ENCODE measurements at regions not wholly inside any gene's neighbourhood (a gene's known extent, or its start where the extent isn't known, plus 50 kb on each side); places are given as distances from the start of the nearest gene placed in this dataset.

DNA sequence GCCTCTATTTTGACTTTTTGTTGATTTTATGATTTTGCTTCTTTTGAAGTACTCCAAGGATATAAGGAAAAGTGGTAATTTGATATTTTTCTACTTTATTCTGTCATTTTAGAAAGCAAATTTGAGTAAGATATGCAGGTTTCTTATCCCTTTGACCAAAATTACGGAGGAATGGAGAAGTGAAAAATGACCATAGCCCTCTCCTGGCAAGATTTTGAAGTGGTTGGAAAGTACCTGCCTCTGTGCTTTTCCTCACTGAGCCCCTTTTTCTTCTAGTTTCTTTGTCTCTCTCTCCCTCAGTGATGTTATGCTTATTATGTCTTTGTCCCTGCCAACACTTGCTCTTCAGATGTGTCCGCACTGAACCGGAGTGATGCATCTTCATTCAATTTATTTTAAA, 898.1 kb downstream of the EPHA4 start:
- Histone ChIP-seq H4K20me1 (no peaks in the 10 kb centered on the region), H3K4me3 (no peak overlapping the region), H3K27me3 (no peaks in the 10 kb centered on the region), H3K4me2 (no peak overlapping the region), H3K27ac (no peak overlapping the region), H3K9ac (no peak overlapping the region), H3K9me3 (replicated peaks in 1 of 11) (0 out of 22 replicates have a peak, but pooled peaks cover 0 to 6% (median 0%) of the 10 kb centered on the region in 11 experiments), H3K36me3 (no peaks in the 10 kb centered on the region), H3K4me1 (no peaks in the 10 kb centered on the region)
- TF ChIP-seq Cebpa-rat (IDR thresholded peaks at IDR 0.05) = no peak

DNA sequence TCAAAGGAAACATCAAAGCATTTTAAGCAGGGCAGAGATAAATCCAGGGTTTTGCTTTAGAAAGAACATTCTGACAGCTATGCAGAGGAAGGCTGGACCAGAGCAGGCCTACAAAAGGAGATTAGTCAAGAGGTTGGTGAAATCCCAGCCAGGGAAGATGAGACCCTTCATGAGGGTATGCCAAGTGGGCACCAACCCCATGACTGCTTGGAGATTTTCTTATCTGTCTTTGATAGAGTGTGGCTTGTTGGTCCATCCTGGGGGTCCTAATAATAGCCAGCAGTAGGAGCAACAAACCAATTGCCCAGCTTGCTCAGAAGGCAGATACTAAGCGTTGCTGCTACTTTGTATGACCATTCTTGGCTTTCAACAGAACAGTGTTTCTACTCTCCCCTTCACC, 895.4 kb downstream of the EPHA4 start:
- no peak overlapping the region for H3K4me2 ChIP-seq
- H3K9me3 ChIP-seq (replicated peaks in 1 of 11) = no peaks in the 10 kb centered on the region
- no peaks in the 10 kb centered on the region for H3K36me3 ChIP-seq
- no peak for TF ChIP-seq Cebpa-rat (IDR thresholded peaks at IDR 0.05)
- H3K27ac ChIP-seq = no peak overlapping the region
- H3K27me3 ChIP-seq = no peaks in the 10 kb centered on the region
- H3K9ac ChIP-seq = no peak overlapping the region
- no peak overlapping the region for H3K4me3 ChIP-seq
- no peaks in the 10 kb centered on the region for H3K4me1 ChIP-seq
- no peaks in the 10 kb centered on the region for H4K20me1 ChIP-seq

DNA sequence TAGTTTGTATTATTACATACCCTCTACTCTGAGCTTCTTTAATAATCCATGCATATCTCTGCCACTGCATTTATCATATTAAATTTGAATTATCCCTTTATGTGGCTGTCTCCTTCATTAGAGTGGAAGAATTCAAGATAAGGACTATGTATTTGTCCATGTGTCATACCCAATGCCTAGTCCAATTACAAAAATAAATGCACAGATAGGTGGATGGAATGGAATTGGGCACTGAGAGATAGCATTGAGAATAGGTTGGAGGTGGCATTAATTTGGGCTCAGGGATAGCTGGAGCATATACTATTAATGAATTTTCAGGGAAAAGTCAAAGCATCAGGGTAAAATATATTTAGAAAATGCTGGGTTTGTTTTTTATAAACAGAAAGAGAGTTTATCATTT, 893.2 kb downstream of the EPHA4 start:
- no peaks in the 10 kb centered on the region for H3K36me3 ChIP-seq
- no peak overlapping the region for H3K27ac ChIP-seq
- H3K4me1 ChIP-seq = no peaks in the 10 kb centered on the region
- no peaks in the 10 kb centered on the region for H3K27me3 ChIP-seq
- no peak overlapping the region for H3K4me2 ChIP-seq
- H4K20me1 ChIP-seq = no peaks in the 10 kb centered on the region
- TF ChIP-seq Cebpa-rat (IDR thresholded peaks at IDR 0.05) = no peak
- no peak overlapping the region for H3K4me3 ChIP-seq
- no peak overlapping the region for H3K9ac ChIP-seq
- H3K9me3 ChIP-seq (replicated peaks in 1 of 11) = no peaks in the 10 kb centered on the region

DNA sequence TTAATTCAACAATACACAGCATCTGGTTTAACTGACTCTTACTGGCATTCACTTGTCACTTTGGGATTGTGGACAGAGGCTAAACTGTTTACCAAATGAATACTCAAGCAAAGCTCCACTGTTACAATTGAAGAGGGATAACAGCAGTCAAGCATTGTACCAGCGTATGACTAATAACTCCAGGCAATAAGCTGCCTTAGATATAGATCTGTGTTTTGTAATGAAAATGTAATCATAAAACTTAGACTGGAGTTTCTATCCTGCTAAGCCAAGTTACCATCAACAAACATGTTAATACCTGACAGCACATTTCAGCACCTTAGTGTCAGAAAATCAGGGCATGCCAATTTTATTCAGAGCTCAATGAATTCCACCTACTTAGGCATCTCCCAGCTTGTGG, 889.5 kb downstream of the EPHA4 start:
- Histone ChIP-seq H3K27ac (no peak overlapping the region), H3K36me3 (no peaks in the 10 kb centered on the region), H4K20me1 (no peaks in the 10 kb centered on the region), H3K27me3 (no peaks in the 10 kb centered on the region), H3K4me1 (no peaks in the 10 kb centered on the region), H3K4me3 (no peak overlapping the region), H3K4me2 (no peak overlapping the region), H3K9ac (no peak overlapping the region), H3K9me3 (replicated peaks in 1 of 11) (no peaks in the 10 kb centered on the region)
- TF ChIP-seq Cebpa-rat (IDR thresholded peaks at IDR 0.05) = no peak

DNA sequence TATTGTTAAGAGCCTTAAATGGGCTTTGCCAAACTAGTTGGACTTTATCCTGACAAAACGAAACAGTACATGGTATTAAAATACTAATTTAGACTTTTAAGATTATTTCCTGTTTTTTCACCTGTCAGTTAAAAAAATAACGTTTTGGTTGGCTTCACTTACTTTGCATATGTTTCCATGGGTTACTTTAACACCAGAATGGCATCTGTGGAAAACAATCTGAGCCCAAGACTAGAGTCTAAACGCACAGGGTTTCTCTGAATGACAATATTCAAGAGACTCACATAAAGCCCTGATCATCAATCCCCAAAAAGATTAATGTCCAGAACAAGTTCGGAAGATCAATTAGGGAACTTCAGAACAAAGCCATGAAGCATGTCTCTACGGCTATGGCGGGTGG, 888.0 kb downstream of the EPHA4 start:
- Histone ChIP-seq H3K9me3 (replicated peaks in 1 of 11) (no peaks in the 10 kb centered on the region), H4K20me1 (no peaks in the 10 kb centered on the region), H3K4me3 (no peak overlapping the region), H3K36me3 (no peaks in the 10 kb centered on the region), H3K9ac (no peak overlapping the region), H3K4me2 (no peak overlapping the region), H3K27me3 (no peaks in the 10 kb centered on the region), H3K27ac (no peak overlapping the region), H3K4me1 (no peaks in the 10 kb centered on the region)
- TF ChIP-seq Cebpa-rat (IDR thresholded peaks at IDR 0.05) = no peak

DNA sequence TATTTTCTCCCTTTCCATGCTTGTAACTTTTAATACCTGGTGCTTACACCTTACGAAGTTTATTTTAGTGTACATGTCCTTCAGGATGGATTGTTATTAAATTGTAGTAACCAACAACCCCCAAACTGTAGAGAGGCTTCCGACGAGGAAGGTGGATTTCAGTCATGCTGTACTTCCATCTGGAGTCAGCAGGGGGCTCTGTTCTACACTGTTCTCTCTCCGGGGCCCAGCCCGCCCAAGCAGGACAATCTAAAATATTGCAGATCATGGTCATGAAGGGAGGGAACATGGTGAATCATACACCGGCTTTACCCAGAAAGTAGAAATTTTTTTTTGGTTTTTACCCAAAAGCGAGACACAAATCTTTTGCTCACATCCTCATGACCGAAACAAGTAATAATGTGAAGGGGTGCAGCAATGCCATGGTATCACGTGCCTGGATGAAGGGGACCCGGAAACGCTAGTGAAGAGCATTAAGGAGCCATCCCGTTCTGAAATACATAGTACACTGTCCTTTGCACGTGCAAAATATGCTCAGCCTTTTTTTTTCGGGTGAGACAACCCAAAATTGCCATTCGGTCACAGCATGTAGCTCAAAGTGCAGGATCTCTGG, 884.8 kb downstream of the EPHA4 start:
- H3K36me3 ChIP-seq = no peaks in the 10 kb centered on the region
- no peaks in the 10 kb centered on the region for H3K4me1 ChIP-seq
- no peaks in the 10 kb centered on the region for H4K20me1 ChIP-seq
- H3K4me2 ChIP-seq = no peak overlapping the region
- no peak overlapping the region for H3K4me3 ChIP-seq
- H3K9me3 ChIP-seq (replicated peaks in 1 of 11) = no peaks in the 10 kb centered on the region
- no peaks in the 10 kb centered on the region for H3K27me3 ChIP-seq
- no peak for TF ChIP-seq Cebpa-rat (IDR thresholded peaks at IDR 0.05)
- no peak overlapping the region for H3K9ac ChIP-seq
- H3K27ac ChIP-seq = no peak overlapping the region

DNA sequence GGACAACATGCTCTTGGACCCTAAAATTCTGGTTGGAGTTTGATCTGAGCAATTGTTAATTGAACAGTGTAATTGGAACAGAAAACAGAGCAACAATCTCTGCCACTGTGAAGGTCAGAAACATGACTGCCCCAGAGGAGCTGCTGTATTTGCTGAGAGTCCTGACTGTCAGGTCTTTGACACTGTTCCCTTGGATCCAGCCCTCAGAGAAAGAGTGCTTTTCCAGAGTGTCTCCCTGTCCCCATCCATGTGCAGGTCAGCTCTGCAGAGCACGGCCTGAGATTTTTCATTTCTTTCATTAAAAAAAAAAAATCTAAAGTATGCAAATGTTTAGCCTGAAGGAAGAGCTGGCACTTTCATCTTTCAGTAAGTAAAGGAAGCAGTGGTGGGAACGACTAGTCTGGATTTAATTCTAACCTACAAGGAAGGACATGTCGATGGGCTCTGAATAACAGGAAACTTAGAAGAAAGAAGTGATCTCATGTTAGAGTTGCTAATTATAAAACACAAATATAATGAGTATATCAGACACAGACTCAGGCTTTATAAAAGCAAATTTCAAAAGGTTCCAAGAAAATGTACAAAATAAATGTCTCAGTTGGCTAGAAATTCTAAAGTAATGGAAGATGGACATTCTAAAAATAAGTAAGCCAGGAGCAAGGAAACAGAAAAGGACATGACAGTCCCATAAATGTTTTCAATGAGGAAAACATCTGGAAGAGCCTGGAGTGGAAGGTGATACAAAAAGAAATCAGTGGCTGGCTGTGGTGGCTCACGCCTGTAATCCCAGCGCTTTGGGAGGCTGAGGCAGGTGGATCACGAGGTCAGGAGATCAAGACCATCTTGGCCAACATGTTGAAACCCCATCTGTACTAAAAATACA, 876.5 kb downstream of the EPHA4 start:
- TF ChIP-seq Cebpa-rat (IDR thresholded peaks at IDR 0.05) = no peak
- Histone ChIP-seq H3K27me3 (no peaks in the 10 kb centered on the region), H3K27ac (no peak overlapping the region), H3K4me3 (no peak overlapping the region), H4K20me1 (no peaks in the 10 kb centered on the region), H3K4me1 (no peaks in the 10 kb centered on the region), H3K9me3 (replicated peaks in 1 of 11) (peaks cover 0 to 2% (median under 1%) of the 10 kb centered on the region in 11 experiments; a peak in 8 of 22 replicates), H3K4me2 (no peak overlapping the region), H3K9ac (no peak overlapping the region), H3K36me3 (no peaks in the 10 kb centered on the region)

DNA sequence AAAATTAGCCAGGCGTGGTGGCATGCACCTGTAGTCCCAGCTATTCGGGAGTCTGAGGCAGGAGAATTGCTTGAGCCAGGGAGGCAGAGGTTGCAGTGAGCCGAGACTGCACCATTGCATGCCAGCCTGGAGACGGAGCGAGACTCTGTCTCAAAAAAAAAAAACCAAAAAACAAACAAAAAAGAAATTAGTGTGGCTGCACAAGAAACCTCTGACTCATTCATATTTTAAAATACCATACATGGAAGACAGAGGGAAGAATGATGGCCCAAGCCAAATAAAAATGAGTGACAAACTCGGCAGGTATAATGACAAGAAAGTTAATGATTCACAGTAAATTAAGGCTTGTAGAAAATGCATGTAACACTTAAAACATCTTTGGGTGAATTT, 875.8 kb downstream of the EPHA4 start:
- Histone ChIP-seq H3K36me3 (no peaks in the 10 kb centered on the region), H3K4me2 (no peak overlapping the region), H3K9me3 (replicated peaks in 1 of 11) (peaks cover 0 to 8% (median 7%) of the 10 kb centered on the region in 11 experiments; a peak in 12 of 22 replicates), H4K20me1 (no peaks in the 10 kb centered on the region), H3K4me3 (no peak overlapping the region), H3K9ac (no peak overlapping the region), H3K27ac (no peak overlapping the region), H3K27me3 (no peaks in the 10 kb centered on the region), H3K4me1 (no peaks in the 10 kb centered on the region)
- TF ChIP-seq Cebpa-rat (IDR thresholded peaks at IDR 0.05) = no peak

DNA sequence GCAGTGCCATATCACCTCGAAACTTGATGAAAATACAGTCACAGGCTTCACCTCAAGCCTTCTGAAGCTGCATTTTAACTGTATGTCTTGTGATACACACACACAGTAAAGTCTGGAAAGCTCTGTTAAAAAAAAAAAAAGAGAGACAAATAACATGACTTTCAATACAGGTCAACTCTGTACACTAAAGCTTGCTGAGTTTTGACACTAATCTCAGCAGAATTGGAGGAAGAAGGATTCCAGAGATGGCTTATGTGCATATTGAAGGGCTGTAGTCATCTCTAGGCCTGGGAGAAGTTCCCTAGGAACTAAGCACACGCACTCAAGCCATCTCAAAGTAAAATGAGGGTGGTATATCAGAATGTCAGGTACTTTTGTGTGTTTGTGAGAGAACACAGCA, 875.1 kb downstream of the EPHA4 start:
- Histone ChIP-seq H3K36me3 (no peaks in the 10 kb centered on the region), H3K4me1 (no peaks in the 10 kb centered on the region), H3K27me3 (no peaks in the 10 kb centered on the region), H3K9me3 (replicated peaks in 1 of 11) (peaks cover 0 to 14% (median 8%) of the 10 kb centered on the region in 11 experiments; a peak in 12 of 22 replicates), H3K4me2 (no peak overlapping the region), H3K4me3 (no peak overlapping the region), H3K9ac (no peak overlapping the region), H4K20me1 (no peaks in the 10 kb centered on the region), H3K27ac (no peak overlapping the region)
- no peak for TF ChIP-seq Cebpa-rat (IDR thresholded peaks at IDR 0.05)

DNA sequence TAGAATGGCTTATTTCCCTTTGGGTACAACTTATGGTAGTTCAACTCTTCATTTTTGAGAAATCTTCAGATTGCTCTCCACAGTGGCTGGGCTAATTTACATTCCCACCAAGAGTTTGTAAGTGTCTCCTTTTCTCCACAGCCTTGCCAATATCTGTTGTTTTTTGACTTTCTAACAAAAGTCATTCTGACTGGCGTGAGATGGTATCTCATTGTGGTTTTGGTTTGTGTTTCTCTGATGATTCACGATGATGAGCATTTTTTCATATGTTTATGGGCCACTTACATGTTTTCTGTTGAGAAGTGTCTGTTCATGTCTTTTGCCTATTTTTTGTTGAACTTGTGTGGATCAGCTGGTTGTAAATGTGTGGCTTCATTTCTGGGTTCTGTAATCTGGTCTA, 871.0 kb downstream of the EPHA4 start:
- TF ChIP-seq Cebpa-rat (IDR thresholded peaks at IDR 0.05) = no peak
- no peak overlapping the region for H3K4me2 ChIP-seq
- H3K9me3 ChIP-seq (replicated peaks in 1 of 11) = peaks cover 0 to 15% (median 8%) of the 10 kb centered on the region in 11 experiments; a peak in 12 of 22 replicates
- no peak overlapping the region for H3K27ac ChIP-seq
- H3K36me3 ChIP-seq = no peaks in the 10 kb centered on the region
- no peaks in the 10 kb centered on the region for H3K27me3 ChIP-seq
- H3K4me1 ChIP-seq = no peaks in the 10 kb centered on the region
- no peak overlapping the region for H3K4me3 ChIP-seq
- no peak overlapping the region for H3K9ac ChIP-seq
- no peaks in the 10 kb centered on the region for H4K20me1 ChIP-seq
